Adrenal gland (tissue), 5 donors: ENCODE measurements at regions not wholly inside any gene's neighbourhood (a gene's known extent, or its start where the extent isn't known, plus 50 kb on each side); places are given as distances from the start of the nearest gene placed in this dataset.

Source experiments
- POLR2A ChIP-seq, 2 donors: fragments of 450-650 bp; IDR thresholded peaks; one replicate each; pipeline ENCODE4 v1.6.1; 2017; ENCODE audit warnings: antibody characterized with exemption in 2 of 2, mild to moderate bottlenecking in 2 of 2, moderate library complexity in 1 of 2
- TF ChIP-seq, protein P1 (sequence below), 6 experiments: fragments of 450-650 bp in 4 of 6; fragments of 200-600 bp in 2 of 6; sonication (generic) in 1 of 6; IDR thresholded peaks; 1 replicate in 5 of 6; 2 replicates in 1 of 6; pipeline versions ENCODE4 v1.5.1 to v1.8.0; 2016 to 2021; ENCODE audit warnings: antibody characterized with exemption in 6 of 6, mild to moderate bottlenecking in 2 of 6, moderate library complexity in 1 of 6
- donor health status: DM: no; HTN: no; CAD: no.

DNA sequence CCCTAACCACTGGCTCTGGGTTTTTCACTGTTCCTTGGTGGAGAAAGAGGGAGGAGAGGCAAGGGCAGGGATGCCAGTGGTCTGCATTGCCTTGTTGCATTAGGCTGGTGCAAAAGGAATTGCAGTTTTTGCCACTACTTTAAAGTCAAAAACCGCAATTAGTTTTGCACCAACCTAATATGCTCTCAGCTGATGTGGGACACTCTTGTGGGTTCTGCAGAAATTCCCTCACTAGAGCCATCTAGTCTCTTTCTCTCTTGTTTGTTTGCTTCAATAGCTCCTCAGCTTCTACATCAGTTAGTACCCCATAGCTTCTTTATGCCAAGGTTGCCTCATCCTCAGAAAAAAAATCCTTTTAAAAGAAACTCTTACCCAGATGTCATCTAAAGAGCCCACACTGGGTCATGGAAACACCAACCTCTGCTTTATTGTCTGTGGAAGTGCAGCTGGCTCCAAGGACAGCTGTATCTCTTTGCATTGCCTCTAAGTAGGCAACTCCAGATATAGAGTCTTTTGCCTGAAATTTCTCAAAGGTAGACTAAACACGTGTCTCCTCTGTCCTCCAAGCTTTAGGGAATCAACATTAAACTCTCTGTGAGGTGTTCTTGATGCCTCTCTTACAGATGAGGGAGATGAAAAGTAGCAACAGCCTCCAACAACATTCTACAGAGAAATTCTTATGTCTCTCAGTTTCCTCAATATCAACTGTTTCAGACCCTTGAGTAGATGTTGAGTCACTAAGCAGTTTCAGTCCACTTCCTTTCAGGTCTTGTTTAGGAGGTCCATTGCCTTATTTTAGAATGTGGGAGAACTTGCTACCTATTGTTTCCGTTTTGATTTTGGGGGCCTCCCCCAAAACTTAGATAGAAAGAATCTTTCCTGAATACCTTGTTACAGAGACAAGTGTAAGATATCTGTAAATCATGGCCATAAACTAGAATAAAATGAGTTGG lies 84.9 kb upstream of the MEF2C start:
- TF ChIP-seq, protein P1, sequence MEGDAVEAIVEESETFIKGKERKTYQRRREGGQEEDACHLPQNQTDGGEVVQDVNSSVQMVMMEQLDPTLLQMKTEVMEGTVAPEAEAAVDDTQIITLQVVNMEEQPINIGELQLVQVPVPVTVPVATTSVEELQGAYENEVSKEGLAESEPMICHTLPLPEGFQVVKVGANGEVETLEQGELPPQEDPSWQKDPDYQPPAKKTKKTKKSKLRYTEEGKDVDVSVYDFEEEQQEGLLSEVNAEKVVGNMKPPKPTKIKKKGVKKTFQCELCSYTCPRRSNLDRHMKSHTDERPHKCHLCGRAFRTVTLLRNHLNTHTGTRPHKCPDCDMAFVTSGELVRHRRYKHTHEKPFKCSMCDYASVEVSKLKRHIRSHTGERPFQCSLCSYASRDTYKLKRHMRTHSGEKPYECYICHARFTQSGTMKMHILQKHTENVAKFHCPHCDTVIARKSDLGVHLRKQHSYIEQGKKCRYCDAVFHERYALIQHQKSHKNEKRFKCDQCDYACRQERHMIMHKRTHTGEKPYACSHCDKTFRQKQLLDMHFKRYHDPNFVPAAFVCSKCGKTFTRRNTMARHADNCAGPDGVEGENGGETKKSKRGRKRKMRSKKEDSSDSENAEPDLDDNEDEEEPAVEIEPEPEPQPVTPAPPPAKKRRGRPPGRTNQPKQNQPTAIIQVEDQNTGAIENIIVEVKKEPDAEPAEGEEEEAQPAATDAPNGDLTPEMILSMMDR (IDR thresholded peaks at IDR 0.05): no peak
- no peak for TF ChIP-seq POLR2A (IDR thresholded peaks at IDR 0.05)
